Spleen (tissue), 7 donors: ENCODE measurements at regions not wholly inside any gene's neighbourhood (a gene's known extent, or its start where the extent isn't known, plus 50 kb on each side); places are given as distances from the start of the nearest gene placed in this dataset.
"Not testable (repeated sequence)": the region's sequence is repeated elsewhere in the genome, so short reads cannot be mapped to it uniquely, and the experiment has no call there.

Experiments
- CTCF ChIP-seq, 11 experiments: fragments of 200-600 bp in 7 of 11; fragments of 450-650 bp in 4 of 11; sonication (generic) in 4 of 11; IDR thresholded peaks in 8 of 11; conservative IDR thresholded peaks in 3 of 11; 1 replicate in 7 of 11; 2 replicates in 4 of 11; pipeline versions ENCODE4 v1.4.0 to v1.8.0; 2016 to 2021; ENCODE audit warnings: antibody characterized with exemption in 11 of 11, inconsistent platforms in 4 of 11, mild to moderate bottlenecking in 1 of 11
- POLR2AphosphoS5 ChIP-seq, 3 donors: sonication (generic); formaldehyde crosslinking; IDR thresholded peaks; one replicate each; pipeline ENCODE4 v1.5.1; 2017; ENCODE audit warnings: antibody characterized with exemption in 3 of 3
- donor health status: DM: no; HTN: no; CAD: no; lungs with moderate emphysema.
- donor health status: DM: no; HTN: no; CAD: no.
- donor health status: DM: no; HTN: no; CAD: no.

DNA sequence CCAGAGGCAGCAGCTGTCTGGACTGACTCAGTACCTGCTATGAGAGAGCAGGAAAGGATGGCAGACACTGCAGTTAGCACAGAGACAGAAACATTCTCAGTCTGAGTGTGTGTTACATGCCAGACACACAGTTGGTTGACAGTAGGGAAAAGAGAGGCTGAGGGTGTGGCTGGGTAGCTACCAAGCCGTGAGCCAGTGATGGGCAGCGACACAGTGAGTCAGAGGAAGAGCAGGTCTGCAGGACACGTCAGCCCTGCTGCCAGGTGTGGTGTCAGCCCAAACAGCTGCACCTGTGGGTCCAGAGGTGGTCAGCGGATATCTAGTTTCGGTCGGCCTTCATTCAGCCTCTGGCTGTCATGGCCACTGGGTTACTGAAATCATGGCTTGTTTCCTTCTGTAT is 124.4 kb upstream of the SPATA31A3 start:
- TF ChIP-seq POLR2AphosphoS5 (IDR thresholded peaks at IDR 0.05); CTCF (IDR thresholded peaks at IDR 0.05 in 8 of 11, conservative IDR thresholded peaks at IDR 0.05 in 3 of 11): not testable (repeated sequence)
